Transverse colon (tissue), 4 donors: ENCODE measurements at regions not wholly inside any gene's neighbourhood (a gene's known extent, or its start where the extent isn't known, plus 50 kb on each side); places are given as distances from the start of the nearest gene placed in this dataset.

Experiments used
- EP300 ChIP-seq: sonication (generic); formaldehyde crosslinking; IDR thresholded peaks from one replicate; pipeline ENCODE4 v1.6.1; 2017; ENCODE audit warnings: antibody characterized with exemption, low read depth
- POLR2A ChIP-seq: fragments of 450-650 bp; IDR thresholded peaks from one replicate; pipeline ENCODE4 v1.6.1; 2016; ENCODE audit warnings: antibody characterized with exemption, mild to moderate bottlenecking, moderate library complexity
- POLR2AphosphoS5 ChIP-seq, 3 donors: sonication (generic); formaldehyde crosslinking; IDR thresholded peaks; one replicate each; pipeline ENCODE4 v1.6.1; 2016; ENCODE audit warnings: antibody characterized with exemption in 3 of 3
- TF ChIP-seq, protein P1 (sequence below), 5 experiments: fragments of 200-600 bp in 3 of 5; fragments of 450-650 bp in 2 of 5; sonication (generic) in 3 of 5; IDR thresholded peaks; 1 replicate in 2 of 5; 2 replicates in 3 of 5; pipeline ENCODE4 v1.5.1; 2016 to 2017; ENCODE audit warnings: antibody characterized with exemption in 5 of 5, inconsistent platforms in 3 of 5, mild to moderate bottlenecking in 2 of 5, moderate library complexity in 1 of 5

DNA sequence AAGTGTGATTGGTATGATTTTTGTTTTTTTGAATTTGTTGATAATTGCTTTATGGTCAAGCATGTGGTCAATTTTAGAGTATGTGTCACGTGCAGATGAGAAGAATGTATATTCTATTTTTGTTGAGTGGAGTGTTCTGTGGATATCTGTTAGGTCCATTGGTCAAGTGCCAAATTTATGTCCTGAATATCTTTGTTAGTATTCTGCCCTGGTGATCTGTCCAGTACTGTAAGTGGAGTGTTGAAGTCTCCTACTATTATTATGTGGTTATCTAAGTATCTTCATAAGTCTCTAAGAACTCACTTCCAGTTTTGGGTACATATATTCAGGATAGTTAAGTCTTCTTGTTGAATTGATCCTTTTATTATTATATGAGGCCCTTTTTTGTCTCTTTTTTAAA is 372.9 kb upstream of the MAOA start:
- TF ChIP-seq, protein P1, sequence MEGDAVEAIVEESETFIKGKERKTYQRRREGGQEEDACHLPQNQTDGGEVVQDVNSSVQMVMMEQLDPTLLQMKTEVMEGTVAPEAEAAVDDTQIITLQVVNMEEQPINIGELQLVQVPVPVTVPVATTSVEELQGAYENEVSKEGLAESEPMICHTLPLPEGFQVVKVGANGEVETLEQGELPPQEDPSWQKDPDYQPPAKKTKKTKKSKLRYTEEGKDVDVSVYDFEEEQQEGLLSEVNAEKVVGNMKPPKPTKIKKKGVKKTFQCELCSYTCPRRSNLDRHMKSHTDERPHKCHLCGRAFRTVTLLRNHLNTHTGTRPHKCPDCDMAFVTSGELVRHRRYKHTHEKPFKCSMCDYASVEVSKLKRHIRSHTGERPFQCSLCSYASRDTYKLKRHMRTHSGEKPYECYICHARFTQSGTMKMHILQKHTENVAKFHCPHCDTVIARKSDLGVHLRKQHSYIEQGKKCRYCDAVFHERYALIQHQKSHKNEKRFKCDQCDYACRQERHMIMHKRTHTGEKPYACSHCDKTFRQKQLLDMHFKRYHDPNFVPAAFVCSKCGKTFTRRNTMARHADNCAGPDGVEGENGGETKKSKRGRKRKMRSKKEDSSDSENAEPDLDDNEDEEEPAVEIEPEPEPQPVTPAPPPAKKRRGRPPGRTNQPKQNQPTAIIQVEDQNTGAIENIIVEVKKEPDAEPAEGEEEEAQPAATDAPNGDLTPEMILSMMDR (IDR thresholded peaks at IDR 0.05) = no peak
- no peak for TF ChIP-seq POLR2AphosphoS5 (IDR thresholded peaks at IDR 0.05)
- TF ChIP-seq POLR2A = no peak
- no peak for TF ChIP-seq EP300
